Endothelial cell of umbilical vein (primary cell): ENCODE measurements at regions not wholly inside any gene's neighbourhood (a gene's known extent, or its start where the extent isn't known, plus 50 kb on each side); places are given as distances from the start of the nearest gene placed in this dataset.

Source experiments
- CTCF ChIP-seq, 2 donors: IDR thresholded peaks; 1 replicate in 1 of 2; 2 replicates in 1 of 2; pipeline ENCODE4 v1.5.1; 2011; ENCODE audit warnings: low read length in 2 of 2, mild to moderate bottlenecking in 2 of 2, moderate library complexity in 2 of 2, control low read depth in 1 of 2, inconsistent platforms in 1 of 2, low read depth in 1 of 2; ENCODE audit not compliant: insufficient read depth in 1 of 2; ENCODE audit errors: extremely low read depth in 1 of 2
- EZH2 ChIP-seq: IDR thresholded peaks from 2 replicates; pipeline ENCODE4 v1.6.1; 2012; ENCODE audit warnings: borderline replicate concordance, low read depth, mild to moderate bottlenecking, moderate library complexity, low read length, inconsistent platforms; ENCODE audit not compliant: severe bottlenecking
- FOS ChIP-seq: IDR thresholded peaks from 2 replicates; pipeline ENCODE4 v1.6.1; 2011; ENCODE audit warnings: mild to moderate bottlenecking, low read length, moderate library complexity, borderline replicate concordance; ENCODE audit not compliant: insufficient read depth
- GATA2 ChIP-seq: IDR thresholded peaks from 2 replicates; pipeline ENCODE4 v1.7.0; 2011; ENCODE audit warnings: low read depth, mild to moderate bottlenecking, moderate library complexity, mixed read lengths, low read length; ENCODE audit not compliant: insufficient read length, insufficient read depth
- JUN ChIP-seq: IDR thresholded peaks from 2 replicates; pipeline ENCODE4 v1.6.1; 2011; ENCODE audit warnings: borderline replicate concordance, low read depth; ENCODE audit not compliant: insufficient read length, insufficient read depth
- MYC ChIP-seq: IDR thresholded peaks from one replicate; pipeline ENCODE4 v1.6.1; 2011; ENCODE audit warnings: mild to moderate bottlenecking, low read depth, low read length
- POLR2A ChIP-seq: IDR thresholded peaks from 2 replicates; pipeline ENCODE4 v1.6.1; 2012; ENCODE audit warnings: low read depth, mild to moderate bottlenecking, control low read depth, low read length
- POLR2AphosphoS5 ChIP-seq: IDR thresholded peaks from 2 replicates; pipeline ENCODE4 v1.6.1; 2012; ENCODE audit warnings: low read depth, mild to moderate bottlenecking, control low read depth, low read length, moderate library complexity; ENCODE audit not compliant: insufficient read depth
- TF ChIP-seq, protein P1 (sequence below): IDR thresholded peaks from 2 replicates; pipeline ENCODE4 v1.6.1; 2011; ENCODE audit not compliant: insufficient read depth, insufficient read length

GRCh38 chr1:82337635-82338034 is 536.9 kb downstream of the ADGRL2 start:
- TF ChIP-seq CTCF (IDR thresholded peaks at IDR 0.05; ENCODE audit: extremely low read depth in 1 of 2, insufficient read depth in 1 of 2, low read depth in 1 of 2, low read length in 2 of 2) = no peak
- TF ChIP-seq POLR2AphosphoS5 = no peak
- no peak for TF ChIP-seq EZH2
- TF ChIP-seq POLR2A = no peak
- no peak for TF ChIP-seq JUN
- TF ChIP-seq, protein P1, sequence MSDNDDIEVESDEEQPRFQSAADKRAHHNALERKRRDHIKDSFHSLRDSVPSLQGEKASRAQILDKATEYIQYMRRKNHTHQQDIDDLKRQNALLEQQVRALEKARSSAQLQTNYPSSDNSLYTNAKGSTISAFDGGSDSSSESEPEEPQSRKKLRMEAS = no peak
- no peak for TF ChIP-seq GATA2
- no peak for TF ChIP-seq FOS
- no peak for TF ChIP-seq MYC
